HG02571 (cell line): ENCODE measurements at regions not wholly inside any gene's neighbourhood (a gene's known extent, or its start where the extent isn't known, plus 50 kb on each side); places are given as distances from the start of the nearest gene placed in this dataset.

ENCODE experiments used
- ATAC-seq: cut with Tn5 transposase; IDR thresholded peaks from one replicate; pipeline ENCODE4 v1.9.1; 2021; ENCODE audit warnings: mild to moderate bottlenecking, moderate library complexity; ENCODE audit not compliant: unreplicated experiment

GRCh38 chr3:88535563-88535962 is 385.8 kb downstream of the C3orf38 start:
- no peak for ATAC-seq

- ATAC-seq: no peak
These were observed 393.2 kb downstream of the C3orf38 start for GRCh38 chr3:88542916-88543315.

- no peak for ATAC-seq
These were observed 422.7 kb downstream of the C3orf38 start for GRCh38 chr3:88572450-88572849.

GRCh38 chr3:88573472-88573871 is 423.7 kb downstream of the C3orf38 start:
- ATAC-seq: no peak

GRCh38 chr3:88574146-88574545 is 424.4 kb downstream of the C3orf38 start:
- no peak for ATAC-seq

GRCh38 chr3:88584451-88584850 is 434.7 kb downstream of the C3orf38 start:
- no peak for ATAC-seq

GRCh38 chr3:88586121-88586640 is 436.4 kb downstream of the C3orf38 start:
- ATAC-seq: no peak

- no peak for ATAC-seq
These were observed 439.4 kb downstream of the C3orf38 start for GRCh38 chr3:88589138-88589537.

GRCh38 chr3:88595026-88595425 is 445.3 kb downstream of the C3orf38 start:
- no peak for ATAC-seq

GRCh38 chr3:88596451-88596850 is 446.7 kb downstream of the C3orf38 start:
- no peak for ATAC-seq

GRCh38 chr3:88610820-88611219 is 461.1 kb downstream of the C3orf38 start:
- no peak for ATAC-seq

GRCh38 chr3:88611826-88612326 is 462.1 kb downstream of the C3orf38 start:
- ATAC-seq: no peak

- ATAC-seq: no peak
These were observed 466.7 kb downstream of the C3orf38 start for GRCh38 chr3:88616413-88616812.

GRCh38 chr3:88617283-88617682 is 467.5 kb downstream of the C3orf38 start:
- no peak for ATAC-seq

GRCh38 chr3:88618021-88618645 is 468.4 kb downstream of the C3orf38 start:
- no peak for ATAC-seq

- ATAC-seq: no peak
These were observed 471.8 kb downstream of the C3orf38 start for GRCh38 chr3:88621586-88621985.

- ATAC-seq: no peak
These were observed 473.9 kb downstream of the C3orf38 start for GRCh38 chr3:88623709-88624108.

GRCh38 chr3:88626456-88627120 is 476.8 kb downstream of the C3orf38 start:
- ATAC-seq: no peak

- ATAC-seq: no peak
These were observed 478.5 kb upstream of the EPHA3 start for GRCh38 chr3:88628901-88629300.

GRCh38 chr3:88632226-88632625 is 475.2 kb upstream of the EPHA3 start:
- no peak for ATAC-seq

- no peak for ATAC-seq
These were observed 466.8 kb upstream of the EPHA3 start for GRCh38 chr3:88640581-88640980.

GRCh38 chr3:88641033-88641604 is 466.3 kb upstream of the EPHA3 start:
- ATAC-seq: no peak
